BLaER1 (cell line): ENCODE measurements at regions not wholly inside any gene's neighbourhood (a gene's known extent, or its start where the extent isn't known, plus 50 kb on each side); places are given as distances from the start of the nearest gene placed in this dataset.

Source experiments
- H3K27ac ChIP-seq: shearing (Covaris generic); formaldehyde crosslinking; 2 replicates; pipeline ENCODE4 v1.8.1; 2022
- H3K27me3 ChIP-seq: shearing (Covaris generic); formaldehyde crosslinking; 2 replicates; pipeline ENCODE4 v1.8.1; 2022
- H3K36me3 ChIP-seq: shearing (Covaris generic); formaldehyde crosslinking; 2 replicates; pipeline ENCODE4 v1.8.1; 2022
- H3K4me1 ChIP-seq: shearing (Covaris generic); formaldehyde crosslinking; 2 replicates; pipeline ENCODE4 v1.8.1; 2022
- H3K4me2 ChIP-seq: shearing (Covaris generic); formaldehyde crosslinking; 2 replicates; pipeline ENCODE4 v1.8.1; 2022
- H3K4me3 ChIP-seq: shearing (Covaris generic); formaldehyde crosslinking; 2 replicates; pipeline ENCODE4 v1.8.1; 2022
- H3K9ac ChIP-seq: shearing (Covaris generic); formaldehyde crosslinking; 2 replicates; pipeline ENCODE4 v1.8.1; 2022
- H3K9me3 ChIP-seq: shearing (Covaris generic); formaldehyde crosslinking; 2 replicates; pipeline ENCODE4 v1.8.1; 2022
- H4K20me1 ChIP-seq: shearing (Covaris generic); formaldehyde crosslinking; 2 replicates; pipeline ENCODE4 v1.8.1; 2022
- Cebpa-rat ChIP-seq: shearing (Covaris generic); IDR thresholded peaks from 2 replicates; pipeline ENCODE4 v1.8.1; 2022

GRCh38 chr3:104901396-104901795 is 465.3 kb upstream of the ALCAM start:
- no peak overlapping the region for H3K4me2 ChIP-seq

GRCh38 chr3:104903064-104903463 is 463.6 kb upstream of the ALCAM start:
- no peaks in the 10 kb centered on the region for H3K36me3 ChIP-seq
- H3K4me2 ChIP-seq = no peak overlapping the region
- H3K27me3 ChIP-seq = no peaks in the 10 kb centered on the region
- H4K20me1 ChIP-seq = no peaks in the 10 kb centered on the region
- no peak overlapping the region for H3K27ac ChIP-seq
- H3K9me3 ChIP-seq = peaks cover 33% of the 10 kb centered on the region
- TF ChIP-seq Cebpa-rat = no peak
- no peak overlapping the region for H3K4me3 ChIP-seq
- no peaks in the 10 kb centered on the region for H3K4me1 ChIP-seq
- no peak overlapping the region for H3K9ac ChIP-seq

More at GRCh38 chr3:104901396-104901795, 465.3 kb upstream of the ALCAM start:
- Histone ChIP-seq H3K9me3 (peaks cover 23% of the 10 kb centered on the region), H3K4me1 (no peaks in the 10 kb centered on the region), H3K9ac (no peak overlapping the region), H3K4me3 (no peak overlapping the region), H4K20me1 (no peaks in the 10 kb centered on the region), H3K27ac (no peak overlapping the region), H3K27me3 (no peaks in the 10 kb centered on the region), H3K36me3 (no peaks in the 10 kb centered on the region)
- no peak for TF ChIP-seq Cebpa-rat

GRCh38 chr3:104906001-104906639 is 460.6 kb upstream of the ALCAM start:
- H3K4me2 ChIP-seq = no peak overlapping the region
- TF ChIP-seq Cebpa-rat = no peak

DNA sequence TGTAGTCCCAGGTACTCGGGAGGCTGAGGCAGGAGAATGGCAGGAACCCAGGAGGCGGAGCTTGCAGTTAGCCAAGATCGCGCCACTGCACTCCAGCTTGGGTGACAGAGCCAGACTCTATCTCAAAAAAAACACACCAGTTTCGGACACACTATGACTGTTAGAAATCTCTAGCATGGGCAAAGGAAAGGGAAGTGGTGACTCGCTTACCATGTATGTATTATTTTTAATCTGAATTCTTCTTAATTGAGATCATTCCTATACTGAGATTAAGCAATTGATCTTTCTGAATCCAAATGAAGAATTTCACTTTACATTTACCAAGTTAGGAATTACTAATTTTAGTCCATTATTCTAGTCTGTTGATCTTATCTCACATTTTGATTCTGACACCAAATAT is 459.2 kb upstream of the ALCAM start:
- H3K9me3 ChIP-seq = peaks cover 33% of the 10 kb centered on the region
- H3K4me3 ChIP-seq = no peak overlapping the region
- H3K27me3 ChIP-seq = no peaks in the 10 kb centered on the region
- no peaks in the 10 kb centered on the region for H4K20me1 ChIP-seq
- no peaks in the 10 kb centered on the region for H3K36me3 ChIP-seq
- H3K4me2 ChIP-seq = no peak overlapping the region
- no peaks in the 10 kb centered on the region for H3K4me1 ChIP-seq
- TF ChIP-seq Cebpa-rat = no peak
- H3K9ac ChIP-seq = no peak overlapping the region
- H3K27ac ChIP-seq = no peak overlapping the region

More at GRCh38 chr3:104906001-104906639, 460.6 kb upstream of the ALCAM start:
- H3K27me3 ChIP-seq = no peaks in the 10 kb centered on the region
- H3K4me1 ChIP-seq = no peaks in the 10 kb centered on the region
- H3K9me3 ChIP-seq = peaks cover 33% of the 10 kb centered on the region
- no peaks in the 10 kb centered on the region for H3K36me3 ChIP-seq
- H3K27ac ChIP-seq = no peak overlapping the region
- no peak overlapping the region for H3K9ac ChIP-seq
- no peaks in the 10 kb centered on the region for H4K20me1 ChIP-seq
- no peak overlapping the region for H3K4me3 ChIP-seq

- no peaks in the 10 kb centered on the region for H3K4me1 ChIP-seq
- no peak overlapping the region for H3K9ac ChIP-seq
- TF ChIP-seq Cebpa-rat = no peak
- H3K36me3 ChIP-seq = no peaks in the 10 kb centered on the region
- peaks cover 21% of the 10 kb centered on the region for H3K9me3 ChIP-seq
- H3K27ac ChIP-seq = no peak overlapping the region
- no peak overlapping the region for H3K4me3 ChIP-seq
- no peaks in the 10 kb centered on the region for H4K20me1 ChIP-seq
- H3K27me3 ChIP-seq = no peaks in the 10 kb centered on the region
- H3K4me2 ChIP-seq = no peak overlapping the region
Observed at GRCh38 chr3:104908761-104909160, 457.9 kb upstream of the ALCAM start.

GRCh38 chr3:104909198-104909597 is 457.5 kb upstream of the ALCAM start:
- no peak overlapping the region for H3K4me3 ChIP-seq
- H3K4me2 ChIP-seq = no peak overlapping the region
- no peaks in the 10 kb centered on the region for H3K36me3 ChIP-seq
- H3K9me3 ChIP-seq = peaks cover 17% of the 10 kb centered on the region
- no peak for TF ChIP-seq Cebpa-rat
- no peaks in the 10 kb centered on the region for H3K27me3 ChIP-seq
- H4K20me1 ChIP-seq = no peaks in the 10 kb centered on the region
- H3K4me1 ChIP-seq = no peaks in the 10 kb centered on the region
- H3K27ac ChIP-seq = no peak overlapping the region
- no peak overlapping the region for H3K9ac ChIP-seq

GRCh38 chr3:104909721-104910120 is 457.0 kb upstream of the ALCAM start:
- Histone ChIP-seq H3K4me1 (no peaks in the 10 kb centered on the region), H4K20me1 (no peaks in the 10 kb centered on the region), H3K4me2 (no peak overlapping the region), H3K27ac (no peak overlapping the region), H3K36me3 (no peaks in the 10 kb centered on the region), H3K9me3 (peaks cover 15% of the 10 kb centered on the region), H3K9ac (no peak overlapping the region), H3K27me3 (no peaks in the 10 kb centered on the region), H3K4me3 (no peak overlapping the region)
- TF ChIP-seq Cebpa-rat = no peak

- no peak overlapping the region for H3K4me2 ChIP-seq
- peaks cover 10% of the 10 kb centered on the region for H3K9me3 ChIP-seq
- no peak overlapping the region for H3K9ac ChIP-seq
- H3K4me1 ChIP-seq = no peaks in the 10 kb centered on the region
- H3K27me3 ChIP-seq = no peaks in the 10 kb centered on the region
- no peak overlapping the region for H3K27ac ChIP-seq
- no peaks in the 10 kb centered on the region for H3K36me3 ChIP-seq
- H3K4me3 ChIP-seq = no peak overlapping the region
- TF ChIP-seq Cebpa-rat = no peak
- H4K20me1 ChIP-seq = no peaks in the 10 kb centered on the region
Observed at GRCh38 chr3:104911376-104911775, 455.3 kb upstream of the ALCAM start.

DNA sequence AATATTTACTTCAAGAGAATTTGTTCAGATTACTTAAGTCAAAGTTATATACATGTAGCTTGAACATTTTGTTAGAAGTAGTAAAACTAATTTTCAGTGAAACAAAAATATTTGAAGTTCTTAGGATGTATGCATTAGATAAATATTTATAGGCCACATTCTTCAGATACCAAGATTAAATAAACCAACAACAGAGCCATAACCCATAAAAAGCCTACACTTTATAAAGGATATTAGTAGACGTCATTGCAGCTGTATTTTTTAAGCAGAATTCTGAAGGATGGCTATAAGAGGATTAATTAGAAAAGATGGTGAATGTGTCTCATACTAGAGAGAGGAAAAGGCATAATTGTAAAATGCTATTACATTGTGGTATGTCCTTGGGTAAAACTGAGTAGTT is 449.7 kb upstream of the ALCAM start:
- Histone ChIP-seq H3K27me3 (no peaks in the 10 kb centered on the region), H3K9me3 (peaks cover 10% of the 10 kb centered on the region), H3K4me2 (no peak overlapping the region), H3K27ac (no peak overlapping the region), H3K9ac (no peak overlapping the region), H3K4me3 (no peak overlapping the region), H3K36me3 (no peaks in the 10 kb centered on the region), H3K4me1 (no peaks in the 10 kb centered on the region), H4K20me1 (no peaks in the 10 kb centered on the region)
- no peak for TF ChIP-seq Cebpa-rat

GRCh38 chr3:104920512-104920911 is 446.2 kb upstream of the ALCAM start:
- no peaks in the 10 kb centered on the region for H3K4me1 ChIP-seq
- no peak overlapping the region for H3K27ac ChIP-seq
- no peak for TF ChIP-seq Cebpa-rat
- no peaks in the 10 kb centered on the region for H3K36me3 ChIP-seq
- H3K9ac ChIP-seq = no peak overlapping the region
- no peaks in the 10 kb centered on the region for H3K27me3 ChIP-seq
- no peak overlapping the region for H3K4me2 ChIP-seq
- H3K9me3 ChIP-seq = peaks cover 10% of the 10 kb centered on the region
- no peaks in the 10 kb centered on the region for H4K20me1 ChIP-seq
- H3K4me3 ChIP-seq = no peak overlapping the region

- H3K27ac ChIP-seq = no peak overlapping the region
- no peaks in the 10 kb centered on the region for H3K9me3 ChIP-seq
- TF ChIP-seq Cebpa-rat = no peak
- H3K4me3 ChIP-seq = no peak overlapping the region
- H3K9ac ChIP-seq = no peak overlapping the region
- H3K27me3 ChIP-seq = no peaks in the 10 kb centered on the region
- no peaks in the 10 kb centered on the region for H3K4me1 ChIP-seq
- H3K4me2 ChIP-seq = no peak overlapping the region
- H4K20me1 ChIP-seq = no peaks in the 10 kb centered on the region
- no peaks in the 10 kb centered on the region for H3K36me3 ChIP-seq
Observed at GRCh38 chr3:104933972-104934371, 432.7 kb upstream of the ALCAM start.
